ENCODE measurements at regions not wholly inside any gene's neighbourhood (a gene's known extent, or its start where the extent isn't known, plus 50 kb on each side); places are given as distances from the start of the nearest gene placed in this dataset.

DNA sequence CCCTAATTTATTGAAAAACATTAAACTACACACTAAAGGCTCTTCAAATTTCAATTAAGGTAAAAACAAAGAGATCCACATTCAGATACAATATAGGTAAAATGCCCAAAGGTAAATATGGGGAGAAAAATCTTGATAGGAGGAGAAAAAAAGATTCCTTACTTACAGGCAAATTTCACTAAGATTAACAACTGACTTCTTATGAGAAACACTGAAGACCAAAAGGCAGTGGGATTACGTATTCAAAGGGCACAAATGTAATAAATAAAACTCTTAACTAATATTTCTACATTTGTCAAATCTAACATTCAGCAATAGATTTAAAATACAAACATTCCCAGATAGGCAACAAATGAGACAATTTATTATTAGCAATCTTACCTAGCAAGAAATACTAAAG, 829.3 kb downstream of the SH3BGRL start:
- H3K27ac ChIP-seq = no peak overlapping the region
- no peak overlapping the region for H3K4me3 ChIP-seq
- no peaks in the 10 kb centered on the region for H3K36me3 ChIP-seq
- TF ChIP-seq POLR2AphosphoS5 (IDR thresholded peaks at IDR 0.05) = no peak
- no peak for TF ChIP-seq EP300 (IDR thresholded peaks at IDR 0.05; ENCODE audit: low read depth)
- no peak for TF ChIP-seq CTCF (IDR thresholded peaks at IDR 0.05)
- TF ChIP-seq POLR2A (IDR thresholded peaks at IDR 0.05) = no peak
- 60 to 64% methylated on average over 1 of the region's 1 CpG for WGBS, 2 donors (ENCODE audit: low coverage in 1 of 2)
- H3K9me3 ChIP-seq = no peaks in the 10 kb centered on the region
- no peak for DNase-seq
- no peaks in the 10 kb centered on the region for H3K4me1 ChIP-seq
- in situ Hi-C loops (cut with MboI; ENCODE audit: low pct_ligation_motif_present in 1 of 4, low pct_unique_long_range_greater_than_20kb in 1 of 4, low sequenced_read_pairs in 3 of 4) = no loop called here
- intact Hi-C loops (cut with DNase I; ENCODE audit: low total_unique reads) = no loop called here
- H3K27me3 ChIP-seq = no peaks in the 10 kb centered on the region

- H3K27ac ChIP-seq = no peak overlapping the region
- no peak overlapping the region for H3K4me3 ChIP-seq
- H3K36me3 ChIP-seq = no peaks in the 10 kb centered on the region
- DNase-seq = no peak
- no peaks in the 10 kb centered on the region for H3K4me1 ChIP-seq
- TF ChIP-seq EP300 (IDR thresholded peaks at IDR 0.05; ENCODE audit: low read depth) (no peak), CTCF (IDR thresholded peaks at IDR 0.05) (no peak), POLR2A (IDR thresholded peaks at IDR 0.05) (no peak)
- in situ Hi-C loops (cut with MboI; ENCODE audit: low pct_ligation_motif_present in 1 of 4, low pct_unique_long_range_greater_than_20kb in 1 of 4, low sequenced_read_pairs in 3 of 4) (no loop called here), intact Hi-C loops (cut with DNase I; ENCODE audit: low total_unique reads) (no loop called here)
- no peaks in the 10 kb centered on the region for H3K27me3 ChIP-seq
- H3K9me3 ChIP-seq = no peaks in the 10 kb centered on the region
- WGBS, 2 donors (ENCODE audit: low coverage in 1 of 2) = 68 to 71% methylated on average over 3 of the region's 3 CpGs
Measured at GRCh38 chrX:82038793-82039192, 836.9 kb downstream of the SH3BGRL start.

GRCh38 chrX:82041034-82041433, 839.1 kb downstream of the SH3BGRL start:
- intact Hi-C loops (cut with DNase I; ENCODE audit: low total_unique reads) = no loop called here
- no peak overlapping the region for H3K4me3 ChIP-seq
- no peak for DNase-seq
- H3K27me3 ChIP-seq = no peaks in the 10 kb centered on the region
- in situ Hi-C loops (cut with MboI; ENCODE audit: low pct_ligation_motif_present in 1 of 4, low pct_unique_long_range_greater_than_20kb in 1 of 4, low sequenced_read_pairs in 3 of 4) = no loop called here
- WGBS, 2 donors (ENCODE audit: low coverage in 1 of 2) = 67 to 79% methylated on average over 3 of the region's 3 CpGs
- H3K36me3 ChIP-seq = no peaks in the 10 kb centered on the region
- TF ChIP-seq POLR2AphosphoS5 (IDR thresholded peaks at IDR 0.05) (no peak), CTCF (IDR thresholded peaks at IDR 0.05) (no peak), EP300 (IDR thresholded peaks at IDR 0.05; ENCODE audit: low read depth) (no peak), POLR2A (IDR thresholded peaks at IDR 0.05) (no peak)
- H3K9me3 ChIP-seq = no peaks in the 10 kb centered on the region
- H3K4me1 ChIP-seq = no peaks in the 10 kb centered on the region
- no peak overlapping the region for H3K27ac ChIP-seq

DNA sequence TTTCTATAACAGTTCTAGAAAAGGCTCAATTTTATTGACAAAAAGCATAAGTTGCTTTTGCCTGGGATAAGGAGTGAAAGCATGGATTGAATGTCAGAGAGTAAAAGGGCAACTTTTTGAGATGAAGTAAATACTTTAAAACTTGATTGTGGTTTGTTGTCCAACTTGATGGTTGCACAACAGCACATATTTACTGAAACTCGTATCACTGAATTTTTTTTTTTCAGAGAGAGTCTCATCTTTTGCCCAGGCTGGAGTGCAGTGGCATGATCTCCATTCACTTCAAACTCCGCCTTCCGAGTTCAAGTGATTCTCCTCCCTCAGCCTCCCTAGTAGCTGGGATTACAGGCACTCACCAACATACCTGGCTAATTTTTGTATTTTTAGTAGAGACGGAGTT, 856.8 kb downstream of the SH3BGRL start:
- WGBS, 2 donors (ENCODE audit: low coverage in 1 of 2) = 71 to 84% methylated on average over 1 to 4 of the region's 4 CpGs
- Histone ChIP-seq H3K36me3 (no peaks in the 10 kb centered on the region), H3K27me3 (no peaks in the 10 kb centered on the region), H3K4me3 (no peak overlapping the region), H3K9me3 (no peaks in the 10 kb centered on the region), H3K4me1 (no peaks in the 10 kb centered on the region), H3K27ac (no peak overlapping the region)
- DNase-seq = no peak
- TF ChIP-seq POLR2AphosphoS5 (IDR thresholded peaks at IDR 0.05) (no peak), EP300 (IDR thresholded peaks at IDR 0.05; ENCODE audit: low read depth) (no peak), POLR2A (IDR thresholded peaks at IDR 0.05) (no peak), CTCF (IDR thresholded peaks at IDR 0.05) (no peak)
- intact Hi-C loops (cut with DNase I; ENCODE audit: low total_unique reads) = no loop called here
- in situ Hi-C loops (cut with MboI; ENCODE audit: low pct_ligation_motif_present in 1 of 4, low pct_unique_long_range_greater_than_20kb in 1 of 4, low sequenced_read_pairs in 3 of 4) = no loop called here

All from transverse colon (tissue), 4 donors.